SK-N-SH treated with all-trans-retinoic acid at 6 μM for 48 hours (cell line): ENCODE measurements at regions not wholly inside any gene's neighbourhood (a gene's known extent, or its start where the extent isn't known, plus 50 kb on each side); places are given as distances from the start of the nearest gene placed in this dataset.

Experiments
- RARB ChIP-seq: fragments of 250-450 bp; sonication (Bioruptor Pico); IDR thresholded peaks from 2 replicates; pipeline ENCODE4 v1.8.0; 2021; ENCODE audit warnings: mild to moderate bottlenecking, moderate library complexity
- TOX ChIP-seq: fragments of 250-450 bp; sonication (Bioruptor Pico); IDR thresholded peaks from 2 replicates; pipeline ENCODE4 v1.8.0; 2021; ENCODE audit warnings: mild to moderate bottlenecking, moderate library complexity, borderline replicate concordance
- ZFP30 ChIP-seq: fragments of 450-650 bp; formaldehyde crosslinking; IDR thresholded peaks from 2 replicates; pipeline ENCODE4 v1.5.0; 2022; ENCODE audit warnings: mild to moderate bottlenecking, moderate library complexity
- ZNF70 ChIP-seq: fragments of 450-650 bp; formaldehyde crosslinking; IDR thresholded peaks from 2 replicates; pipeline ENCODE4 v1.5.0; 2020; ENCODE audit warnings: mild to moderate bottlenecking, moderate library complexity

DNA sequence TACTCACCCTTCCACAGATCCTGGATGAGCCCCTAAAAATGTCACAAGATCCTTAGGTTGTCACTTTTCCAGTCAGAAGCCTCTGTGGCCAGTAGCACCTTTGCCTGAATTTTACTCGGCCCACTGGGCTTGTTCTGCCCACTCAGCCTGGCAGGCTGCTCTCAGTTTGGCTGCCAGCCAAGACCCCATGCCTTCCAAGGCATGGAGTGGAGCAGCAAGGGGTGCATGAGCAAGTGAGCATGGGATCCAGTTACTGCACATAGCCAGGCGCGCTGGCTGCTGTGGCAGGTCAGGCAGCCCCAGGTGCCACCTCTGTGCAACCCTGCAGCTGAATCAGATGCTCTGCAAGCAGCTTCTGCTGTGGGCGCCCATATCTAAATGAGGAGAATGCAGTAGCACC lies 79.3 kb downstream of the CGGBP1 start:
- TF ChIP-seq RARB (no peak), ZFP30 (CRISPR knock-in tag) (no peak), ZNF70 (CRISPR knock-in tag) (no peak), TOX (CRISPR knock-in tag) (no peak)
